Testis (tissue), 2 donors: ENCODE measurements at regions not wholly inside any gene's neighbourhood (a gene's known extent, or its start where the extent isn't known, plus 50 kb on each side); places are given as distances from the start of the nearest gene placed in this dataset.

Experiments
- POLR2A ChIP-seq: fragments of 450-650 bp; IDR thresholded peaks from one replicate; pipeline ENCODE4 v1.6.1; 2017; ENCODE audit warnings: antibody characterized with exemption, mild to moderate bottlenecking, moderate library complexity
- TF ChIP-seq, protein P1 (sequence below), 3 experiments: fragments of 450-650 bp in 2 of 3; fragments of 200-600 bp in 1 of 3; sonication (generic) in 1 of 3; IDR thresholded peaks; one replicate each; pipeline ENCODE4 v1.5.1; 2016 to 2019; ENCODE audit warnings: antibody characterized with exemption in 3 of 3, mild to moderate bottlenecking in 2 of 3, moderate library complexity in 1 of 3

DNA sequence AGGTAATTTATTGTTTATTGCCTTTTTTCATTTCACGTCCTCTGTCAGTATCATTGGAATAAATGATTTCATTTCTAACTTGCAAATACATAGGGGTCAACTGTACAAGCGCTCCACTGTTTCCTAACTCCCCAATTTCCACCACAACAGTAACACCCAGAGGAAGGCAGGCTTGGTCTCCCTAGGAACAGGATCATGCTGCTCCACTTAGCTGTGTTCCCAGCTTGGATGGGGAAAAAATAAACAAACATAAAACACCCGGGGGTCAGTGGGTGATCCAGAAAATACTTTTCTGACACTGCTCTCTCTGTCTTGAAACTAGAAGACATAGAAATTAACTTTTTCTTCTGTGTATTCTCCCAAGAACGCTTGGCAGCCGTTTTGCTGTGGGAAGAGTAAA lies 772.5 kb downstream of the TRIML1 start:
- TF ChIP-seq, protein P1, sequence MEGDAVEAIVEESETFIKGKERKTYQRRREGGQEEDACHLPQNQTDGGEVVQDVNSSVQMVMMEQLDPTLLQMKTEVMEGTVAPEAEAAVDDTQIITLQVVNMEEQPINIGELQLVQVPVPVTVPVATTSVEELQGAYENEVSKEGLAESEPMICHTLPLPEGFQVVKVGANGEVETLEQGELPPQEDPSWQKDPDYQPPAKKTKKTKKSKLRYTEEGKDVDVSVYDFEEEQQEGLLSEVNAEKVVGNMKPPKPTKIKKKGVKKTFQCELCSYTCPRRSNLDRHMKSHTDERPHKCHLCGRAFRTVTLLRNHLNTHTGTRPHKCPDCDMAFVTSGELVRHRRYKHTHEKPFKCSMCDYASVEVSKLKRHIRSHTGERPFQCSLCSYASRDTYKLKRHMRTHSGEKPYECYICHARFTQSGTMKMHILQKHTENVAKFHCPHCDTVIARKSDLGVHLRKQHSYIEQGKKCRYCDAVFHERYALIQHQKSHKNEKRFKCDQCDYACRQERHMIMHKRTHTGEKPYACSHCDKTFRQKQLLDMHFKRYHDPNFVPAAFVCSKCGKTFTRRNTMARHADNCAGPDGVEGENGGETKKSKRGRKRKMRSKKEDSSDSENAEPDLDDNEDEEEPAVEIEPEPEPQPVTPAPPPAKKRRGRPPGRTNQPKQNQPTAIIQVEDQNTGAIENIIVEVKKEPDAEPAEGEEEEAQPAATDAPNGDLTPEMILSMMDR (IDR thresholded peaks at IDR 0.05), result no peak
- no peak for TF ChIP-seq POLR2A
